ENCODE measurements at regions not wholly inside any gene's neighbourhood (a gene's known extent, or its start where the extent isn't known, plus 50 kb on each side); places are given as distances from the start of the nearest gene placed in this dataset.

- TF ChIP-seq CTCF (IDR thresholded peaks at IDR 0.05; ENCODE audit: borderline replicate concordance, extremely low read depth, insufficient read depth) = no peak
- no peaks in the 10 kb centered on the region for H3K36me3 ChIP-seq (ENCODE audit: control insufficient read depth in 2 of 3, insufficient read depth in 3 of 3, low read length in 3 of 3)
- H3K4me1 ChIP-seq (ENCODE audit: control insufficient read depth in 2 of 3, insufficient read depth in 2 of 3, low read depth in 1 of 3, low read length in 3 of 3) = no peaks in the 10 kb centered on the region
- no peak overlapping the region for H3K27ac ChIP-seq (ENCODE audit: low read depth in 2 of 2, low read length in 2 of 2)
- H3K9me3 ChIP-seq (ENCODE audit: control insufficient read depth in 2 of 3, insufficient read depth in 1 of 3, low read length in 3 of 3) = no peaks in the 10 kb centered on the region
- DNase-seq = peak in 4 of 5 donors; percentile 20 to 44 (median 29)
- H3K4me3 ChIP-seq (ENCODE audit: low read length in 3 of 3) = no peak overlapping the region
- H3K27me3 ChIP-seq (ENCODE audit: control insufficient read depth, insufficient read depth, low read length) = no peaks in the 10 kb centered on the region
- H3K9ac ChIP-seq (ENCODE audit: low read length in 3 of 3) = no peak overlapping the region
- no peak for FAIRE-seq
- intact Hi-C loops (cut with DNase I) = no loop called here
Observed at GRCh38 chr5:39598661-39599248, 174.0 kb upstream of the DAB2 start.

- no peak overlapping the region for H3K9ac ChIP-seq (ENCODE audit: low read length in 3 of 3)
- H3K36me3 ChIP-seq (ENCODE audit: control insufficient read depth in 2 of 3, insufficient read depth in 3 of 3, low read length in 3 of 3) = no peaks in the 10 kb centered on the region
- no peaks in the 10 kb centered on the region for H3K4me1 ChIP-seq (ENCODE audit: control insufficient read depth in 2 of 3, insufficient read depth in 2 of 3, low read depth in 1 of 3, low read length in 3 of 3)
- DNase-seq = no peak
- H3K27ac ChIP-seq (ENCODE audit: low read depth in 2 of 2, low read length in 2 of 2) = no peak overlapping the region
- no peak overlapping the region for H3K4me3 ChIP-seq (ENCODE audit: low read length in 3 of 3)
- no peaks in the 10 kb centered on the region for H3K27me3 ChIP-seq (ENCODE audit: control insufficient read depth, insufficient read depth, low read length)
- TF ChIP-seq CTCF (IDR thresholded peaks at IDR 0.05; ENCODE audit: borderline replicate concordance, extremely low read depth, insufficient read depth) = no peak
- FAIRE-seq = no peak
- intact Hi-C loops (cut with DNase I) = loop anchor here (10.0 kb wide), 1 partner anchor 1107 kb away; no protein-coding TSS in a partner anchor
- no peaks in the 10 kb centered on the region for H3K9me3 ChIP-seq (ENCODE audit: control insufficient read depth in 2 of 3, insufficient read depth in 1 of 3, low read length in 3 of 3)
Observed at GRCh38 chr5:39588179-39588578, 163.4 kb upstream of the DAB2 start.

GRCh38 chr5:39587675-39588074 lies 162.9 kb upstream of the DAB2 start:
- Histone ChIP-seq H3K9ac (ENCODE audit: low read length in 3 of 3) (no peak overlapping the region), H3K36me3 (ENCODE audit: control insufficient read depth in 2 of 3, insufficient read depth in 3 of 3, low read length in 3 of 3) (no peaks in the 10 kb centered on the region), H3K4me1 (ENCODE audit: control insufficient read depth in 2 of 3, insufficient read depth in 2 of 3, low read depth in 1 of 3, low read length in 3 of 3) (no peaks in the 10 kb centered on the region), H3K4me3 (ENCODE audit: low read length in 3 of 3) (no peak overlapping the region), H3K9me3 (ENCODE audit: control insufficient read depth in 2 of 3, insufficient read depth in 1 of 3, low read length in 3 of 3) (no peaks in the 10 kb centered on the region), H3K27me3 (ENCODE audit: control insufficient read depth, insufficient read depth, low read length) (no peaks in the 10 kb centered on the region), H3K27ac (ENCODE audit: low read depth in 2 of 2, low read length in 2 of 2) (no peak overlapping the region)
- intact Hi-C loops (cut with DNase I) = loop anchor here (10.0 kb wide), 1 partner anchor 1107 kb away; no protein-coding TSS in a partner anchor
- no peak for DNase-seq
- FAIRE-seq = no peak
- no peak for TF ChIP-seq CTCF (IDR thresholded peaks at IDR 0.05; ENCODE audit: borderline replicate concordance, extremely low read depth, insufficient read depth)

GRCh38 chr5:39586185-39586584 lies 161.4 kb upstream of the DAB2 start:
- DNase-seq (no peak), FAIRE-seq (no peak)
- H3K9ac ChIP-seq (ENCODE audit: low read length in 3 of 3) = no peak overlapping the region
- no peaks in the 10 kb centered on the region for H3K4me1 ChIP-seq (ENCODE audit: control insufficient read depth in 2 of 3, insufficient read depth in 2 of 3, low read depth in 1 of 3, low read length in 3 of 3)
- intact Hi-C loops (cut with DNase I) = loop anchor here (10.0 kb wide), 1 partner anchor 1109 kb away; no protein-coding TSS in a partner anchor
- no peak for TF ChIP-seq CTCF (IDR thresholded peaks at IDR 0.05; ENCODE audit: borderline replicate concordance, extremely low read depth, insufficient read depth)
- no peaks in the 10 kb centered on the region for H3K27me3 ChIP-seq (ENCODE audit: control insufficient read depth, insufficient read depth, low read length)
- H3K9me3 ChIP-seq (ENCODE audit: control insufficient read depth in 2 of 3, insufficient read depth in 1 of 3, low read length in 3 of 3) = no peaks in the 10 kb centered on the region
- no peaks in the 10 kb centered on the region for H3K36me3 ChIP-seq (ENCODE audit: control insufficient read depth in 2 of 3, insufficient read depth in 3 of 3, low read length in 3 of 3)
- H3K27ac ChIP-seq (ENCODE audit: low read depth in 2 of 2, low read length in 2 of 2) = no peak overlapping the region
- no peak overlapping the region for H3K4me3 ChIP-seq (ENCODE audit: low read length in 3 of 3)
